B cell (primary cell): ENCODE measurements at regions not wholly inside any gene's neighbourhood (a gene's known extent, or its start where the extent isn't known, plus 50 kb on each side); places are given as distances from the start of the nearest gene placed in this dataset.

Experiments
- ATAC-seq: fragments of 200-7000 bp; cut with Tn5 transposase; one replicate; pipeline ENCODE4 v1.10.0; 2021; ENCODE audit warnings: low read depth, mild to moderate bottlenecking, moderate number of reproducible peaks, moderate library complexity
- CTCF ChIA-PET: fragments of 350-600 bp; sonication (Branson Sonifier 250); formaldehyde crosslinking; loops from one replicate; lab custom pipeline; 2021; ENCODE audit warnings: antibody characterized with exemption, inconsistent platforms; lab: Charles Lee
- POLR2A ChIA-PET: fragments of 350-600 bp; sonication (Branson Sonifier 250); formaldehyde crosslinking; loops from one replicate; lab custom pipeline; 2021; ENCODE audit warnings: antibody characterized with exemption; lab: Charles Lee
- DNase-seq: peaks from one replicate; pipeline ENCODE4 v3.0.0; 2013
- H2AFZ ChIP-seq: 2 replicates; pipeline ENCODE4 v1.6.1; 2012; ENCODE audit warnings: mild to moderate bottlenecking, low read depth, low read length; ENCODE audit not compliant: insufficient read depth, poor library complexity, severe bottlenecking
- H3K27ac ChIP-seq, 2 donors: 1 replicate in 1 of 2; 2 replicates in 1 of 2; pipeline ENCODE4 v1.5.1; 2012 to 2013; ENCODE audit warnings: low read length in 2 of 2, mild to moderate bottlenecking in 2 of 2, moderate library complexity in 1 of 2
- H3K27me3 ChIP-seq, 4 experiments: fragments of 200-600 bp in 1 of 4; sonication (generic) in 1 of 4; replicated peaks in 1 of 4; 1 replicate in 2 of 4; 2 replicates in 2 of 4; pipeline versions ENCODE4 v1.6.1 to v1.7.0; 2013 to 2016; ENCODE audit warnings: low read length in 3 of 4, mild to moderate bottlenecking in 2 of 4, mixed read lengths in 1 of 4, moderate library complexity in 1 of 4; ENCODE audit not compliant: insufficient read depth in 4 of 4, control insufficient read depth in 3 of 4; ENCODE audit errors: control extremely low read depth in 1 of 4
- H3K36me3 ChIP-seq, 2 experiments: replicated peaks in 1 of 2; 1 replicate in 1 of 2; 2 replicates in 1 of 2; pipeline versions ENCODE4 v1.6.1 to v1.7.1; 2013; ENCODE audit warnings: low read length in 1 of 2; ENCODE audit not compliant: insufficient read depth in 2 of 2, control insufficient read depth in 1 of 2; ENCODE audit errors: control extremely low read depth in 1 of 2, extremely low read depth in 1 of 2
- H3K4me1 ChIP-seq, 2 donors: fragments of 200-600 bp in 1 of 2; sonication (generic) in 1 of 2; 1 replicate in 1 of 2; 2 replicates in 1 of 2; pipeline versions ENCODE4 v1.5.1 to v1.6.1; 2013 to 2017; ENCODE audit warnings: low read length in 2 of 2; ENCODE audit not compliant: control insufficient read depth in 2 of 2, insufficient read depth in 2 of 2
- H3K4me2 ChIP-seq: replicated peaks from 2 replicates; pipeline ENCODE3; 2012; ENCODE audit warnings: mild to moderate bottlenecking, low read depth, low read length; ENCODE audit not compliant: poor library complexity, severe bottlenecking
- H3K4me3 ChIP-seq, 5 experiments: fragments of 200-600 bp in 1 of 5; sonication (generic) in 1 of 5; 1 replicate in 3 of 5; 2 replicates in 2 of 5; pipeline versions ENCODE4 v1.5.1 to v1.7.0; 2011 to 2016; ENCODE audit warnings: low read length in 4 of 5, mild to moderate bottlenecking in 4 of 5, low read depth in 2 of 5, control low read depth in 1 of 5, moderate library complexity in 1 of 5; ENCODE audit not compliant: insufficient read depth in 1 of 5; ENCODE audit errors: control extremely low read depth in 1 of 5, extremely low read depth in 1 of 5
- H3K79me2 ChIP-seq: fragments of 200-600 bp; sonication (generic); one replicate; pipeline ENCODE4 v1.6.0; 2016; ENCODE audit warnings: low read length; ENCODE audit not compliant: control insufficient read depth, insufficient read depth
- H3K9ac ChIP-seq: fragments of 200-600 bp; sonication (generic); 2 replicates; pipeline ENCODE4 v1.6.1; 2017; ENCODE audit warnings: mild to moderate bottlenecking, low read length, moderate library complexity
- H3K9me3 ChIP-seq, 3 donors: one replicate each; pipeline versions ENCODE4 v1.6.1 to v1.7.1; 2013; ENCODE audit warnings: low read length in 2 of 3; ENCODE audit not compliant: control insufficient read depth in 2 of 3, insufficient read depth in 1 of 3; ENCODE audit errors: control extremely low read depth in 1 of 3
- H4K20me1 ChIP-seq: 2 replicates; pipeline ENCODE4 v1.6.0; 2012; ENCODE audit warnings: mild to moderate bottlenecking, low read length; ENCODE audit not compliant: insufficient read depth, control insufficient read depth, poor library complexity, severe bottlenecking
- H3K27ac Mint-ChIP-seq: one replicate; pipeline ENCODE4 v1.8.0; 2021; ENCODE audit warnings: mixed read lengths
- H3K27me3 Mint-ChIP-seq: one replicate; pipeline ENCODE4 v1.8.0; 2021; ENCODE audit warnings: mixed read lengths
- H3K4me1 Mint-ChIP-seq: one replicate; pipeline ENCODE4 v1.8.0; 2021; ENCODE audit warnings: mixed read lengths
- H3K4me3 Mint-ChIP-seq: one replicate; pipeline ENCODE4 v1.8.0; 2021; ENCODE audit warnings: mixed read lengths
- H3K9me3 Mint-ChIP-seq: one replicate; pipeline ENCODE4 v1.8.0; 2022; ENCODE audit warnings: mixed read lengths; ENCODE audit not compliant: insufficient read depth
- EZH2 ChIP-seq: IDR thresholded peaks from 2 replicates; pipeline ENCODE4 v1.6.1; 2012; ENCODE audit warnings: borderline replicate concordance, low read depth, mild to moderate bottlenecking, moderate library complexity, low read length; ENCODE audit not compliant: insufficient read depth, poor library complexity, severe bottlenecking
- WGBS: methylation state at CpG from one replicate; pipeline ENCODE4 v1.1.5; 2013; ENCODE audit warnings: missing lambda C conversion rate; ENCODE audit not compliant: insufficient coverage; 5-methylcytosine and 5-hydroxymethylcytosine counted together
- intact Hi-C: fragments of 100-400 bp; cut with micrococcal nuclease; formaldehyde crosslinking; loops from one replicate; pipeline ENCODE4 v1.10.0; 2022
- TF ChIP-seq, protein P1 (sequence below): fragments of 200-600 bp; IDR thresholded peaks from one replicate; pipeline ENCODE4 v1.8.0; 2022; ENCODE audit warnings: antibody characterized with exemption, mild to moderate bottlenecking

DNA sequence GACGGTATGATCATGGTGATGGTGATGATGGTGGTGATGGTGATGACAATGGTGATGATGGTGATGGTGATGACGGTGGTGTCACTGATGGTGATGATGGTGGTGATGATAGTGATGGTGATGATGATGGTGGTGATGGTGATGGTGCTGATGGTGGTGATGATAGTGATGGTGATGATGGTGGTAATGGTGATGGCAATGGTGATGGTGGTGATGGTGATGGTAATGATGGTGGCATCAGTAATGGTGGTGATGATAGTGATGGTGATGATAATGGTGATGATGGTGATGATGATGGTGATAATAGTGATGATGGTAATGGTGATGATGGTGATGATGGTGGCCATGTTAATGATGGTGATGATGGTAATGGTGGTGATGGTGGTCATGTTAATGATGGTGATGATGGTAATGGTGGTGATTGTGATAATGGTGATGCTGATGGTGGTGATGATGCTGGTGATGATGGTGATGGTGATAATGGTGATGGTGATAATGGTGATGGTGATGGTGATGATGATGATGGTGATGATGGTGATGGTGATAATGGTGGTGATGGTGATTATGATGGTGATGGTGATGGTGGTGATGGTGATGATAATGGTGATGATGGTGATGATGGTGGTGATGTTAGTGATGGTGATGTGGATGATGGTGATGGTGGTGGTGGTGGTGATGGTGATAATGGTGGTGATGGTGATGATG lies 107.2 kb downstream of the C16orf95 start:
- H3K27ac ChIP-seq, result no peak overlapping the region
- Mint-ChIP-seq H3K27me3 (no peaks in the 10 kb centered on the region), H3K27ac (no peak overlapping the region), H3K4me1 (no peaks in the 10 kb centered on the region), H3K9me3 (no peaks in the 10 kb centered on the region), H3K4me3 (no peak overlapping the region)
- intact Hi-C loops, result no loop called here
- H3K79me2 ChIP-seq, result no peaks in the 10 kb centered on the region
- no peaks in the 10 kb centered on the region for H4K20me1 ChIP-seq
- no peaks in the 10 kb centered on the region for H3K4me1 ChIP-seq
- no peak for DNase-seq
- H3K27me3 ChIP-seq, result no peaks in the 10 kb centered on the region
- 96% methylated on average over 2 of the region's 2 CpGs for WGBS
- no peak overlapping the region for H3K4me3 ChIP-seq
- peaks cover 0 to 4% (median 0%) of the 10 kb centered on the region in 3 donors for H3K9me3 ChIP-seq
- CTCF ChIA-PET, result no interaction called here
- TF ChIP-seq, protein P1, sequence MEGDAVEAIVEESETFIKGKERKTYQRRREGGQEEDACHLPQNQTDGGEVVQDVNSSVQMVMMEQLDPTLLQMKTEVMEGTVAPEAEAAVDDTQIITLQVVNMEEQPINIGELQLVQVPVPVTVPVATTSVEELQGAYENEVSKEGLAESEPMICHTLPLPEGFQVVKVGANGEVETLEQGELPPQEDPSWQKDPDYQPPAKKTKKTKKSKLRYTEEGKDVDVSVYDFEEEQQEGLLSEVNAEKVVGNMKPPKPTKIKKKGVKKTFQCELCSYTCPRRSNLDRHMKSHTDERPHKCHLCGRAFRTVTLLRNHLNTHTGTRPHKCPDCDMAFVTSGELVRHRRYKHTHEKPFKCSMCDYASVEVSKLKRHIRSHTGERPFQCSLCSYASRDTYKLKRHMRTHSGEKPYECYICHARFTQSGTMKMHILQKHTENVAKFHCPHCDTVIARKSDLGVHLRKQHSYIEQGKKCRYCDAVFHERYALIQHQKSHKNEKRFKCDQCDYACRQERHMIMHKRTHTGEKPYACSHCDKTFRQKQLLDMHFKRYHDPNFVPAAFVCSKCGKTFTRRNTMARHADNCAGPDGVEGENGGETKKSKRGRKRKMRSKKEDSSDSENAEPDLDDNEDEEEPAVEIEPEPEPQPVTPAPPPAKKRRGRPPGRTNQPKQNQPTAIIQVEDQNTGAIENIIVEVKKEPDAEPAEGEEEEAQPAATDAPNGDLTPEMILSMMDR, result no peak
- TF ChIP-seq EZH2, result no peak
- no peak overlapping the region for H2AFZ ChIP-seq
- H3K4me2 ChIP-seq, result no peak overlapping the region
- POLR2A ChIA-PET, result no interaction called here
- H3K36me3 ChIP-seq, result no peaks in the 10 kb centered on the region
- H3K9ac ChIP-seq, result no peak overlapping the region
- ATAC-seq, result no peak

DNA sequence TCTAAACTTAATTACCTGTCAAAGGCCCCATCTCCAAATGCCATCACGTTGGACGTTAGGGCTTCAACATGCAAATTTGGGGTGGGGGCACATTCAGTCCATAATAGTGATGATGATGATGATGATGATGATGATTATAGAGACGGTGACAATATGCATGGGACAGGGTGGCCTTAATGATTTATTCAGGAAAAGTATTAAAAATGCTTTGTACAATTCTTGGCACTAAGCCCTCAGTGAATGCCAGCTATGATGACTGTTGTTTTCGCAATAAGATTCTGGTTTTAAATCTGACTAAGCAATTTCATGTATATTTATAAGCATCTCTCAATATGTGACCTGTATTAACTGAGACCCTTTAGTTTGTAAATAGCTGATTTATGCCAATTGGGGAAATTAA lies 106.3 kb downstream of the C16orf95 start:
- DNase-seq (no peak), ATAC-seq (no peak)
- no peak overlapping the region for H3K27ac ChIP-seq
- Mint-ChIP-seq H3K9me3 (no peaks in the 10 kb centered on the region), H3K27me3 (no peaks in the 10 kb centered on the region), H3K27ac (no peak overlapping the region), H3K4me3 (no peak overlapping the region), H3K4me1 (no peaks in the 10 kb centered on the region)
- H2AFZ ChIP-seq, result no peak overlapping the region
- H3K79me2 ChIP-seq, result no peaks in the 10 kb centered on the region
- WGBS, result 58% methylated on average over 3 of the region's 4 CpGs
- ChIA-PET CTCF (no interaction called here), POLR2A (no interaction called here)
- H3K4me2 ChIP-seq, result no peak overlapping the region
- no peaks in the 10 kb centered on the region for H3K27me3 ChIP-seq
- no peaks in the 10 kb centered on the region for H3K36me3 ChIP-seq
- no peak overlapping the region for H3K9ac ChIP-seq
- intact Hi-C loops, result no loop called here
- H4K20me1 ChIP-seq, result no peaks in the 10 kb centered on the region
- TF ChIP-seq, protein P1, result no peak
- TF ChIP-seq EZH2, result no peak
- H3K9me3 ChIP-seq, result peaks cover 0 to 4% (median 0%) of the 10 kb centered on the region in 3 donors
- H3K4me3 ChIP-seq, result no peak overlapping the region
- H3K4me1 ChIP-seq, result no peaks in the 10 kb centered on the region
